Smooth muscle cell (in vitro differentiated cells): ENCODE measurements at regions not wholly inside any gene's neighbourhood (a gene's known extent, or its start where the extent isn't known, plus 50 kb on each side); places are given as distances from the start of the nearest gene placed in this dataset.

Source experiments
- DNase-seq: peaks from one replicate; lab custom pipeline; 2025; ENCODE audit not compliant: unreplicated experiment; lab: John Stamatoyannopoulos, UW
- H2AFZ ChIP-seq: fragments of 200-600 bp; sonication (generic); 2 replicates; pipeline ENCODE4 v1.6.0; 2016; ENCODE audit warnings: antibody characterized with exemption, low read depth, mild to moderate bottlenecking
- H3F3A ChIP-seq: fragments of 200-600 bp; sonication (generic); 2 replicates; pipeline ENCODE4 v1.6.0; 2017; ENCODE audit warnings: antibody characterized with exemption, low read depth
- H3K27ac ChIP-seq: fragments of 200-600 bp; sonication (generic); 2 replicates; pipeline ENCODE4 v1.5.1; 2016; ENCODE audit warnings: low read depth, mild to moderate bottlenecking
- H3K27me3 ChIP-seq: fragments of 200-600 bp; sonication (generic); 2 replicates; pipeline ENCODE4 v1.6.1; 2016; ENCODE audit warnings: low read depth, mild to moderate bottlenecking
- H3K36me3 ChIP-seq: fragments of 200-600 bp; sonication (generic); 2 replicates; pipeline ENCODE4 v1.5.1; 2016; ENCODE audit warnings: low read depth
- H3K4me1 ChIP-seq: fragments of 200-600 bp; sonication (generic); 2 replicates; pipeline ENCODE4 v1.5.1; 2016; ENCODE audit warnings: low read depth
- H3K4me2 ChIP-seq: fragments of 200-600 bp; sonication (generic); 2 replicates; pipeline ENCODE4 v1.6.0; 2016; ENCODE audit warnings: mild to moderate bottlenecking
- H3K4me3 ChIP-seq: fragments of 200-600 bp; sonication (generic); 2 replicates; pipeline ENCODE4 v1.5.1; 2016; ENCODE audit warnings: mild to moderate bottlenecking
- H3K79me2 ChIP-seq: fragments of 200-600 bp; sonication (generic); 2 replicates; pipeline ENCODE4 v1.6.0; 2016; ENCODE audit warnings: low read depth, mild to moderate bottlenecking
- H3K9ac ChIP-seq: fragments of 200-600 bp; sonication (generic); 2 replicates; pipeline ENCODE4 v1.6.0; 2016; ENCODE audit warnings: low read depth
- H3K9me3 ChIP-seq: fragments of 200-600 bp; sonication (generic); replicated peaks from 2 replicates; pipeline ENCODE4 v1.5.1; 2016; ENCODE audit warnings: low read depth
- H4K20me1 ChIP-seq: fragments of 200-600 bp; sonication (generic); 2 replicates; pipeline ENCODE4 v1.6.0; 2016; ENCODE audit warnings: low read depth
- CTCF ChIP-seq: fragments of 200-600 bp; sonication (generic); IDR thresholded peaks from 2 replicates; pipeline ENCODE4 v1.5.1; 2017; ENCODE audit warnings: borderline replicate concordance, mild to moderate bottlenecking, antibody characterized with exemption; ENCODE audit not compliant: insufficient read depth, poor library complexity, severe bottlenecking
- WGBS: methylation state at CpG from one replicate; pipeline ENCODE4 v1.1.7; 2016; ENCODE audit warnings: low lambda C conversion rate; 5-methylcytosine and 5-hydroxymethylcytosine counted together

GRCh38 chr4:77344001-77344400, 187.0 kb downstream of the CCNG2 start:
- 65% methylated on average over 1 of the region's 1 CpG for WGBS
- no peaks in the 10 kb centered on the region for H3K79me2 ChIP-seq
- no peaks in the 10 kb centered on the region for H3K9me3 ChIP-seq
- no peak overlapping the region for H2AFZ ChIP-seq
- H3K4me3 ChIP-seq: no peak overlapping the region
- no peak for DNase-seq
- no peaks in the 10 kb centered on the region for H4K20me1 ChIP-seq
- no peaks in the 10 kb centered on the region for H3K36me3 ChIP-seq
- no peak overlapping the region for H3K4me2 ChIP-seq
- TF ChIP-seq CTCF: no peak
- no peaks in the 10 kb centered on the region for H3K27me3 ChIP-seq
- no peaks in the 10 kb centered on the region for H3F3A ChIP-seq
- no peak overlapping the region for H3K9ac ChIP-seq
- H3K4me1 ChIP-seq: no peaks in the 10 kb centered on the region
- peak overlapping the region; percentile 94 for H3K27ac ChIP-seq

DNA sequence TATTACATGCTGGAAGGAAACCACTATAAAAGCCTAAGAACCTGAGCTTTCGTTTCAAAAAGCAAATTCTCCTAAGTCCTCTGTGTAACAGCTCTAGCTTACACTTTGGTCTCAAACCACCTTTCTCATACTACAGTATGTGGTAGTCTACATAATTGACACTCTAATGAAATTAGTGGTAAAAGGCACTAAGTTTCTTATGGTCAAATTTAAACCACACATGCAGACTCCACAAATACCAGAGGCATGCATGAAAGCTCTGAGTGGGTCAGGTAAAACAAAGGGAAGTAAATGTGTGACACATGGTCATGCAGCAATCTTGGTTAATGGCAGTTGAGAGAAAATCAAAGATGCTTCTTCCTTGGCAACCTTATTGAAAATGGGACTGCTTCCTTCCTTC, 187.8 kb downstream of the CCNG2 start:
- 81% methylated on average over 1 of the region's 1 CpG for WGBS
- no peaks in the 10 kb centered on the region for H3K79me2 ChIP-seq
- no peaks in the 10 kb centered on the region for H3K9me3 ChIP-seq
- no peak overlapping the region for H3K9ac ChIP-seq
- H3K36me3 ChIP-seq: no peaks in the 10 kb centered on the region
- H3K4me1 ChIP-seq: no peaks in the 10 kb centered on the region
- H2AFZ ChIP-seq: no peak overlapping the region
- H3K4me2 ChIP-seq: no peak overlapping the region
- TF ChIP-seq CTCF: no peak
- no peak overlapping the region for H3K4me3 ChIP-seq
- no peak for DNase-seq
- no peaks in the 10 kb centered on the region for H4K20me1 ChIP-seq
- H3K27ac ChIP-seq: peak overlapping the region; percentile 94
- H3K27me3 ChIP-seq: no peaks in the 10 kb centered on the region
- H3F3A ChIP-seq: no peaks in the 10 kb centered on the region

GRCh38 chr4:77347351-77347966, 190.5 kb downstream of the CCNG2 start:
- Histone ChIP-seq H3K79me2 (no peaks in the 10 kb centered on the region), H3K4me2 (no peak overlapping the region), H3K4me1 (no peaks in the 10 kb centered on the region), H3K4me3 (no peak overlapping the region), H3K27me3 (no peaks in the 10 kb centered on the region), H3K36me3 (no peaks in the 10 kb centered on the region), H3K27ac (peak overlapping the region; percentile 48), H3F3A (no peaks in the 10 kb centered on the region), H2AFZ (no peak overlapping the region), H4K20me1 (no peaks in the 10 kb centered on the region), H3K9me3 (no peaks in the 10 kb centered on the region), H3K9ac (no peak overlapping the region)
- no peak for TF ChIP-seq CTCF
- WGBS: 92% methylated on average over 5 of the region's 5 CpGs
- no peak for DNase-seq

DNA sequence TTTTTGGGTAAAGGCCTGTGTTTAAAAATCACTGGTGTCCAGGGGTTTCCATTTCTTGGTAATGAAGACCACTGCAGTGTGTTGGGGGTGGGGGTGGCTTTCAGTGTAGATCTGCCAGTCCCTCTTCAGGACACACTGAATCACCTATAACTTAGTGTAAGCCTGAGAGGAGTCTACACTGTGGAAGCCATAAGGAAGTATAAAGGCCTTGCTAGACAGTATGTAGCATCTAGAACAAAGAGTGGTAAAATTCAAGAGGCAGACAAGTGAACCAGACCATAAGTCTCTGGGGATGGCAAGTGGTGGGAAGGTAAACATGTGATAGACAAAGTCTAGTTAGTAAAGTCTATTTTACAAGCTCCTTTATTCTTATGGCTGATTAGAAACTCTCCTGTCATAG, 191.8 kb downstream of the CCNG2 start:
- Histone ChIP-seq H3K36me3 (no peaks in the 10 kb centered on the region), H3K9ac (no peak overlapping the region), H3K4me1 (no peaks in the 10 kb centered on the region), H4K20me1 (no peaks in the 10 kb centered on the region), H3K79me2 (no peaks in the 10 kb centered on the region), H3K27me3 (no peaks in the 10 kb centered on the region), H3K9me3 (no peaks in the 10 kb centered on the region), H3K4me3 (no peak overlapping the region), H3K4me2 (no peak overlapping the region), H3F3A (no peaks in the 10 kb centered on the region), H3K27ac (no peak overlapping the region), H2AFZ (no peak overlapping the region)
- DNase-seq: no peak
- no peak for TF ChIP-seq CTCF
